HG02981 (cell line): ENCODE measurements at regions not wholly inside any gene's neighbourhood (a gene's known extent, or its start where the extent isn't known, plus 50 kb on each side); places are given as distances from the start of the nearest gene placed in this dataset.

Source experiments
- ATAC-seq: cut with Tn5 transposase; IDR thresholded peaks from one replicate; pipeline ENCODE4 v1.9.1; 2021; ENCODE audit warnings: mild to moderate bottlenecking, moderate library complexity; ENCODE audit not compliant: unreplicated experiment

DNA sequence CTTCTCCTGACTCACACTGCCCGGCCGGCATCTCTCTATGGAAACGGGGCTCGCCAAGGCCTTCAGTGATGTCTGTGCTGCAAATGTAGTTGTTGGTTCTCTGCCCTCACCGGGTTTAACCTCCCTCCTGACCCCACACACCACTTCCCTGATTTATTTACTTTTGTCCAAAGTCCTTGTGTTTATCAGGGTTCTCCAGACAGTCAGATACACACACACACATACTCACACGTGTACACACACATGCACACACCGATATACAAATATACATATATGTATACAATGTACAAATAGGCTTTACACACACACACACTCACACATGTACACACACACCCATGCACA lies 647.0 kb downstream of the BRD1 start:
- no peak for ATAC-seq

GRCh38 chr22:49179886-49180682 lies 647.6 kb downstream of the BRD1 start:
- no peak for ATAC-seq

DNA sequence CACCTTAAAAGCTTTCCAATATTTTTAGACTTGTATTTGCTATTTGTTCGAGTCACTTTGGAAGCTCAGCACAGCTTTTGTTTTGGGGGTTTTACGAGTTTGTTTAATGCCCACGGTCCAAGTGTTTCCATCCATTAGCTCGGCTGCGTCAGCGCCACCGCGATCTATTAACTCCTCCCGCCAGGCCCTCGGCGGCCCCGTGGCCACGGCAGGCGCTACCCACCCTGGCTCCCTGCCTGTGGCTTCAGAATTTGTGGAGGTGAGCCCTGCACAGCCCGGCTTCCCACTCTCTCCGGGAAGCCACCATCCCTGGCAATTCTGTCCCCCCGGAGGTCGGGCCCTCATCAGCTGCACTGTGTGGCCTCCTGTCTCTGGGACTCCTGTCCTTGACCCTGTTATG lies 648.5 kb downstream of the BRD1 start:
- no peak for ATAC-seq

- ATAC-seq, result no peak
Observed at GRCh38 chr22:49178246-49179005, 649.2 kb downstream of the BRD1 start.

GRCh38 chr22:49177666-49178065 lies 650.0 kb downstream of the BRD1 start:
- ATAC-seq, result no peak

DNA sequence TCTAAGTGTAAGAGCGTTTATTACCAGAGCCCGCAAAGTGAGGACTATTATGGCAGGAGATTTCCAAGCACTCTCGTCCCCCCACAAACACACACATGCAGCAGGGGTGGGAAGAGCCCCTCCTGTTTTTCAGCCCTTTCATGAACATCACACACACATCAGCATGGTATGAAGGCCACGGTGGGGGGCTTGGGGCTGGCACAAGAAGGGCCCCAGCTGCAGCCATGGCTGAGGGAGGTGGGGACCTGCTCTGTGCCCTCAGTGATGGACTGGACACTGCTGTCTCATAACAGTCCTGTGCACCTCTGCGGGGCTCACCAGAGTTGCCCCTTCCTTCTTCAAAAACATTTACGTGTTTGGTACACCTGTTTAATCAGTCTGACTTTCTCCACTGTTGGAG lies 650.7 kb downstream of the BRD1 start:
- no peak for ATAC-seq

DNA sequence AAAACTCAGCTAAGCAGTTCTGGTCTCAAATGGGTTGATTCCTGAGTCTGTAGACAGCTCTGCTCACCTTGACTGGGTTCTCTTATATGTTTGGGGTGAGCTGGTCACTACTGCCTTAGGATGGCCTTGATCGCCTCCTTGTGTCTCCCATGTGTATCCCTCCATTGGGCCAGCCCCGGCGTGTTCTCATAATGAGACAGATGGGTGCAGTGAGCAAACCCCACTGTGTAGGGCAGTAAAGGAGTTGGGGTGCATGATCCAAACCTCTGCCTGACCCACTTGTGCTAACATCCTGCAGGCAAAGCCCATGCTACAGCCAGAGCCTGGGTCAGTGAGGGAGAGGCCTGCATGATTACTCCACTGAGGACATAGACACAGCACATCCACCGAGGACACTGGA lies 657.6 kb downstream of the BRD1 start:
- ATAC-seq, result no peak

GRCh38 chr22:49169074-49169744 lies 658.5 kb downstream of the BRD1 start:
- ATAC-seq, result no peak

GRCh38 chr22:49168219-49168813 lies 659.4 kb downstream of the BRD1 start:
- no peak for ATAC-seq

DNA sequence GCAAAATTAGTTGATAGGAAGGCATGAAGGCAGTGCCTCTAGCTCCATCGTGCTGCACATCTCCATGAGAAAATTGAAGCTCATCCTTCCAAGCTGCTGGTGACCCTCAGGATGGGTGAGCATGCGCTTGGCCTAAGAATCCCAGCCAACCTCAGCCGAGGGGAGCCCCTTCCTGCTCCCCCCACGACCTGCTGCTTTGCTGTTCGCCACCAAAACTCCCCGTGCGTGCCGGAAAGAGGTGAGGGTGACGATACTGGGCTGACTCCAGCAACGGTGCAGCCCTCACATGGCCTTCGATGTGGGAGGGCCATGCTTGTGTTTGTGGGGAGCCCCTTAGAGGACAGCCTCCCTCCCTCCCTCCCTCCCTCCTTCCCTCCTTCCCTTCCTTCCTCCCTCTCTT lies 660.9 kb downstream of the BRD1 start:
- ATAC-seq, result no peak

- no peak for ATAC-seq
Observed at GRCh38 chr22:49166211-49166610, 661.5 kb downstream of the BRD1 start.

DNA sequence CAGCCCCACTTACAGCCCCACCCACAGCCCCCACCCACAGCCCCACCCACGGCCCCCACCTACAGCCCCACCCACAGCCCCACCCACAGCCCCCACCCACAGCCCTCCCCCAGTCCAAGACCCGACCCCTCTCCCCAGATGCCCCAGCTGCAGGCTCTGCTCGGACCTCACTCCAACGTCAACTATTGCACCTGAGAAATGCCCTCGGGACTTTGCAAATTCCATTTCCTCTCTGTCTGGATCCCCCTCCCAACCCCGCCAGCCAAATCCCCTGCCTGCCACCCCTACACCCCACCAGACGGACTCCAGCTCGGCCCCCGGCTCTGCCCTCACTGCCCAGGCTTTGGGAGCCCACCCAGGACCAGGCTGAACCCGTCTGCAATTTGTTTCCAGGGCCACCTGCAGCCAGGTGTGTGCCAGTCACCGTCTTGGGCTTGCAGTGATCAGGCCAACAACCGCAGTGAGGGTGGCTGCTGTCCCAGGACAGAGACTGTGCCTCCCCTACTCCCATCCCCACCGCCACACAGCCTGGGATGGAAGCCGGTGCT lies 662.8 kb downstream of the BRD1 start:
- no peak for ATAC-seq

DNA sequence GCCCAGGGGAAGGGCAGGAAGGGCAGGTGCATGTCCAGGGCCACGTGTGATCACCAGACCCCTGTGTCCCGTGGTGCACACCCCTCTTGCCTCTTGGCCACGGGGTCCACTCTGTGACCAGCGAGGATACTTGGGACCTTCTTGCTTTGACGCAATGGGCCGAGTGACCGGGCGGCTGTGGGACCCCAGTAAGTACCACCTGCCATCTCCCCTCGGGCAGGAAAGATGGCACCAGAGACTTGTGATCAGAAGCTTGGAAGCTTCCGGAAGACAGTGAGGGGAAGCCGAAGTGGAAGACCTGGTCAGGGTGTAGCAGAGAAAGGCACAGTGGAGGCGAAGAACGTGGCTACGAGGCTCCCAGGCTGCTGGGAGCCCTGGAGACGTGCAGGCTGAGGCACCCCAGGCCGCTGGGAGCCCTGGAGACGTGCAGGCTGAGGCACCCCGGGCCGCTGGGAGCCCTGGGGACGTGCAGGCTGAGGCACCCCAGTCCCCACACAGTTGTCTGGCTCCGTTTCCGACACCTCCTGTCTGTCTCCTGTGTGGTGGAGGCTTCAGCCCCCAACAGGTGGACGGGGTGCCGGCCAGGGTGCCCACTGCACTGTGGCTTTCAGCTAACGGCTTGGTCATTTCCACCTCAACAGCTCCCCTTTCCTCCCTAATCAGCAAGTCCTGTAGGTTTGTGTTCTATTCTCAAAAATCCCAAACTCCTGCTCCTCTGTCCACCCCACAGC lies 663.5 kb downstream of the BRD1 start:
- no peak for ATAC-seq

DNA sequence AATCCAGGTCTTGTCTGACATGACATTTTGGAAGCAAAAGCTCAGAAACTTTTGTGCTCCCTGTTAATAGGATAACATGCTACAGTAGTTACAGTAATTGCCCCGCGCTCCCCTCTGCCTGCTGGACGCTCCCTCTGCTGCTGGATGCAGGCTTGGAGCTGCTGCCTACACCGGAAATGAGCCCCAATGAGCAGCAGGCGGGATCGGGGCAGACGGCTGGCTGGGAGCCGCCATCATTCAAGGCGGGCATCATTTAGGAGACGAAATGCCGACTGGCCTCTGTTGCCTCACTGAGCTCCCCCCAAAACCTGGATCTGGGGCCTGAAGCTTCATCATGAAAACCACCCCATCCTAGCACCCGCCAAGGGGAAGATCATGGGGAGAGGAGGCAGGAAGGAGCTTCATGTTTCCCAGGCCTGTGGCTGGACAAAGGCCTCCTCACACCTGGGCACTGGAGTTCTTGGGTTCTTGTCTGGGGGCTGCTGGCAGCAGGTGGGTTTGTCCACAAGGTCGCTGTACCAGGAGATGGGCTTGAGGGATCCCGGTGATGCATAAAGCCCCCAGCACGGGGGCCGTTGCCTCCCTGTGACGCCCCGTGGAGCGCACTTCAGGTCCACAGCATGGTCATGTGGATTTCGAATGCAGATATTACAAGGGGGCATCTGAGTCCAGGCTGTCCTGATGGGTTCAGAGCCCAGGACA lies 664.3 kb downstream of the BRD1 start:
- ATAC-seq, result no peak

DNA sequence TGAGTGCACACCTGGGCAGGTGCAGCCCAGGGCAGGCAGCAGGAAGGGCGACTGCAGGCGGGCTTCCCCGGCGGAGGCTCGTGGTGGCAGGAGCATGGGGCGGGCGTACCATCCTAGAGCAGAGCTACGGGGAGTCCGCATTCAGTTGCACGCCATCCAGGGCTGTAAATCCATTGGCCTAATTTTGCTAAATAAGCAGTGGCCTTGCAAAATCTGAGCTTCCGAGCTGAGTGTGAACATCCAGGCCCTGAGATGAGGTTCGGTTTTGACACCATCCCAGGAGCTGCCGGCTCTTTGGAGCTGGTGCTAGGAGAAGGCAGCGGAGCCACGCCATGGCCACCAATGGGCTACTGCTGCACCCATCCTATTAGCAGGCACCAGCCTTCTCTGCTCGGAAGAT lies 664.8 kb downstream of the BRD1 start:
- no peak for ATAC-seq

- ATAC-seq, result no peak
Observed at GRCh38 chr22:49161002-49161850, 666.4 kb downstream of the BRD1 start.

- no peak for ATAC-seq
Observed at GRCh38 chr22:49160261-49161001, 667.2 kb downstream of the BRD1 start.

- no peak for ATAC-seq
Observed at GRCh38 chr22:49159711-49160110, 668.0 kb downstream of the BRD1 start.
